ENCODE measurements at regions not wholly inside any gene's neighbourhood (a gene's known extent, or its start where the extent isn't known, plus 50 kb on each side); places are given as distances from the start of the nearest gene placed in this dataset.

DNA sequence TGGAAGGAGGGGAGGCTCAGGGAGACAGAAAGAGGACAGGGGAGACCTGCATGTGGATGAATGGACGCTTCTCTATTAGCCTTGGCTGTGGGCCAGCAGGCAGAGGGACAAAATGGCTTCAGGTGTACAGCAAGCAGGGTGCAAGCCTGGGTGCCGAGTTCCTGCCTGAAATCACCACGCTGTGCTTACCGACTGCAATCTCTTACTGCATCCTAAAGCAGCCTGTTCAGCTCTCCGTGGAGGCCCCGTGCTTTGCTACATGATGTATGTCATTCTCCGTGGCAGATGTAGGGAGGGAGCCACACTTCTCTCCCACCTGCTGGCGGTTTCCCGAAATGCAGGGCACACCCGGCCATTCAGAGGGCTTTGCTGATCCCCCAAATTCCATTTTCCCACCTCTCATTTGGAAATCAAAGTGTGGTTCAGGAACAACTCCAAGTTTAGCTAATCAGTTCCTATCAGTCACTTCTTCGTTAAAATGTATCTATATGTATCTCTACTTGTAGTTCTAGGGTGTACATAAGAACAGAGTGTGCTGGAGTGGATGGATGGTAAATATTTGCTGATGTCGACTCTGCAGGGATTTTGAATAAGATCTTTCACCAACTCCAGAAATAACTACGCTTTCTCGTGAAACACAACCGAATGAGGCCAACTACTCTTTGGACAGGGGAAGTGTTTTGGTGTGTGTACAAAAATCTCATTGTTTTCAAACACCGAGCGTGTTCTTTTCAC, 122.3 kb upstream of the BACE2 start:
- DNase-seq (ENCODE audit: low read depth): no peak

DNA sequence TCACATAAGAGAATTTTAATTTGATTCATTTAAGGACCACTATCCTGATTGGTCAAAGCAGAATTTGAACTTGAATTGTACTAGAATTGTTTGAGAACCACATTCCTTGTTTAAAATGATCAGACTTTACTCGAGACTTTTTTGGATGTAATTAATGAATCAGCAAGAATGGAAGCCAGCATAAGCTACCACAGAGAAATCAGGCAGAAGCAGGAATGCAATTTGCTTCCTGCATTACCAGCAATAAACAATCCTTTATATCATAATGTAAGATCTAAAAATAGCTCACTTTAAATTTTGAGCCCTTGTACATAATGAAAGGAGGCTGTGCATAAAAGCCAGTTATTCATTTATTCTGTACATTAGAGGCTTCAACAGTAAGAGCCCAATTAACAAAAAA, 119.8 kb upstream of the BACE2 start:
- no peak for DNase-seq (ENCODE audit: low read depth)

DNA sequence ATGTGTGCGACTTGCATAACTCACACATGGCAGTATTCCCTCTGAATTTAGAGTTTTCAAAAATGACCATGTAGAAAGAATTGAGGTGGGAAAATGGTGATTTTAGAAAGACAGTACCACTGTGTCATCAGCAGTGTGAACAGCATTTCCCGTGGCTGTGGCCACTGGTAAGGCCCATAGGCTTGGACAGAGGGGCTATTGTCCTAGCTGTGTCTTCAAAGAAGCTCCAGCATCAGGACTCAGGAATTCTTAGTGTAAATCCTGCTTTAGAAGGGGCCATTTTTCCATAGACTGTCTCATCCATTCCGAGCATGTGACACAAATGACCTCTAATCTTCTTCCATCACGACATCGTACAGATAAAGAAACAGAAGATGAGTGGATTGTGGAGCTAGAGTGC, 119.3 kb upstream of the BACE2 start:
- DNase-seq (ENCODE audit: low read depth): no peak

DNA sequence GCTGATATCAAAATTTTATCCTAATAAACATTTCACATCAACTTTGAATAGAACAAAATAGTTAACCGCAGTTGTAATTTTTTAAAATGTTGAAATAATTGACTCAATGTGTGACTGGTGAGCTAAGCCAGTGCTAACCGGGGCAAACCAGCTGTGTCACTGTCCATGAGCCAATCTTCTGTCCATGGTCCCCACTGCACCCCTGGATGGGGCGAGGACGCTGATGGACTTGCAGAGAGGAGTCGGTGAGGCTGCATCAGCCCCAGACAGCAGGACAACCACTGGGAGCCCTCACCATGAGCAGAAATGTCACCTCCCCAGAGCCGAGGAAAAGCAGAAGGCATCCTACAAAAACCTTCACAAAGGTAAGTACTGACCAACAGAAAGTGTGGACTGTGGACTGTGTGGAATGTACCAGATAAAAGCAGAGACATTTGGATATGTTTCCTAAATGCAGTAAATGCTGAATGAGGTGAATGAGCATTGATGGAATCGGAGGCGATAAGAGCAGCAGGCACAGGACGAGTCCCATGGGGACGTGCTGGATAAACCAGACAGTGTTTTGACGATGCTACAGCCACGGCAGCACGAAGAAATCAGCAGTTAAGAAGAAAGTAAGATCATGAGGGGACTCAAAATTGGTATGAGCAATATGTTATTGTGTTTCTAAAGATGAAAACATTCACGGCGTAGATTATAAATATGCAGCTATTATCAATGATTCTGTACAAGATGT, 115.0 kb upstream of the BACE2 start:
- DNase-seq (ENCODE audit: low read depth): no peak

DNA sequence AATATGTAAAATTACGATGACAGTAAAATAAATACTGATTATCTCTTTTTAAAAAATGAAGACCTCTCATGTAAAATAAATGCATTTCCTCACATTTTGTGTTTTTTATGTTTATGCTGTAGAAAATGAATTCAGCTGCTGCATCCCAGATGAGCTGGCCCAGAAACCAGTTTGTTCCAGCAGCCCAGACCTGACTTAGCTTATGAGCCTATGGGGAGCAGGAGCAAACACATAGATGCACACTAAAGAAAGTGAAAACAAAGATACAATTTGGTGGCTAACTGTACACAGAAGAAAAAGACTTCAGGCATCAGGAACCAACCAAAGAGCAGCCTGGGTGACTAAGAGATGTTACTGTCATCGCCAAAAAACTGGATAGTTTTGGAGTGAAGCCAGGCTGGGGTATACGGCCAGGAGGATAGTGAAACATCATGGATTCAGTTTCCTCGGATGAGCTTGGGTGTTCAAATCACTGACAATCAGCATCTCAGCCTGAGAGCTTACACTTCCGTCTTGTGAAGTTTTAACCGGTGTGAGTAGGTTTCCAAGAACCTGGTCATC, 113.9 kb upstream of the BACE2 start:
- DNase-seq (ENCODE audit: low read depth): no peak

DNA sequence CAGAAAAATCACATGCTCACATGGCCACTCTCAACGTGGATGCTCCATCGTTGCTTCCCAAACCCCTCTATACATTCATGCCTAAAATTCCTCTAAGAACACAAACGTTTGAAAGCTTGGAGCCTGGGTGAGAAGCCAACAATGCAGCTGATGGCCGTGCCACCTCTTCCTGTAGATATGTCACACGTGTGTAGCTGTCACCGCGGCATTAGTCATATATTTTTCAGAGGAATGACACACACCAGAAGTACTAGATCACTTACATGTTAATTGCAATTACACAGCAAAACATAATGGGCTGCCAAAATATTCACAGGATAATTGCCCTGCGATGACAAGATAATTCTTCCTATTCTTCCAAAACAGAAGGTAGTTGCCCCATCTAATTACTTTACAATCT, 112.7 kb upstream of the BACE2 start:
- DNase-seq (ENCODE audit: low read depth): no peak

DNA sequence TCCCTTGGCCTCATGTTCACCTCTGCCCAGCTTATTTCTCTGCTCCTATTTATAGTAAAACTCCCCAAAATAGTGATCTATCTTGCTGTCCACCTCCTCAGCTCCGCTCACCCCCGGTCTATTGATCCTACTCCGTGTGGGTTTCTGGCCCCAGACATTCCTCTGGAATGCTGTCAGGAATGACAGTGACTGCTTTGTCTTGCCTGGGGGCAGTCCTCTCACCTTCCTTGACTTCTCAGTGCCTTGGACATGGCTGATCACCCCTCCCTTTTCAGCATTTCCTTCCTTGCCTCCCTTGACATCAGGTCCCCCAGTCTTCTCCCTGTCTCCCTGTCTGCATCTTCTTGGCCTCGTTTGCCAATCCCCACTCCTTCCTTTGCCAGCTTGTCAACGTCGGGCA, 108.1 kb upstream of the BACE2 start:
- DNase-seq (ENCODE audit: low read depth): no peak

DNA sequence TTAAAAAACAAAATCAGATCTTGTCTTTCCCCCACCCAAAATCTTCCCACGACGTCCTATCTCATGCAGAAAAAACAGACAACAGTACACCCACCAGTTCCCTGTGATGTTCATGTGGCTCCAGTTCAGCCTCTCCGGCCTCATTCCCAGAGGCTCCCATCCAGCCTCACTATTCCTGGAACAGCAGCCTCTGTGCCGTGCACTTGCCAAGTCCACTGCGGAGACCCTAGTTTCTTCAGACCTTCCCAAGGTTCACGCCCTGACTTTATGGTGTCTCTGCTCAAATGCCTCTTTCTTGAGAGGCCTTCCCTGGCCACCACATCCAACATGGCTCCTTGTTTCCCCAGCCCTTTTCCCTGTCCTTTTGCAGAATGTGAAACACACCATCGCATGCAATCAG, 106.3 kb upstream of the BACE2 start:
- DNase-seq (ENCODE audit: low read depth): no peak

DNA sequence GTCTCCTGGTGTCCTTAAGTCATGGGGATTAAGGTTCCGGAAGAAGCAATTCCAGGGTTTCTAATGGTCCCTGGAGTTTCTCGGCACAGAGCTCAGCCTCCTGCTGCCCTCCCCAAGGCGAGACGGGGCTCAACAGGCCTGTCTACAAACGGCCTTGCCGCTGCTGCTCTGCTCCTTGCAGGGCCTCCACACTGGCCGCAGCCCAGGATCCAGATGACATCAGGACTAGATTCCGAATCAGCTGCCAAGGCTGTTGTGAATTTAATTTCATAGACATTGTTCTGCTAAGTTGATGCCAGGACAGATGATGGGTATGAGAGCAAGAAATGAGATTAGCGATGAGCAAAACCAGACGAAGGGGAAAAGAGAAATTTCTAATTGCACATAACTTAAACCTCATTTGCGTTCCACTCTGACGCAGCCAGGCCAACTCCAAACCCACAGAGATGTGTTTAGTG, 103.6 kb upstream of the BACE2 start:
- no peak for DNase-seq (ENCODE audit: low read depth)

DNA sequence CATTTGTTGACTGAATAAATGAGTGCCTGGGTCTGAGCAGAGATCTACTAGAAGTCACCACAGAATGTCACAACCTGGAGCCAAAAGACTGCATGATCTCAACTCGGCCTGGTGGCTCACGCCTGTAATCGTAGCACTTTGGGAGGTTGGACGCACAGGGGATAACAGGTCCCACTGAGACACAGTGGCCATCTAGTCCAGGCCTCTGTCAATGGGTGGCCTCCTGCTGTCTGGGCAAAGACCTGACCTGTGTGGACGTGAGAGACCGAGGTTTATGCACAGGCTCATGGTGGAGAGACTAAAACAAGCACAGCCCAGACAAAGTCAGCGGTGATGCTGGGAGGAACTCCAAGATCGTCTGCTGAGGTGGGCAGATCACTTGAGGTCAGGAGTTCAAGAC, 103.0 kb upstream of the BACE2 start:
- no peak for DNase-seq (ENCODE audit: low read depth)

DNA sequence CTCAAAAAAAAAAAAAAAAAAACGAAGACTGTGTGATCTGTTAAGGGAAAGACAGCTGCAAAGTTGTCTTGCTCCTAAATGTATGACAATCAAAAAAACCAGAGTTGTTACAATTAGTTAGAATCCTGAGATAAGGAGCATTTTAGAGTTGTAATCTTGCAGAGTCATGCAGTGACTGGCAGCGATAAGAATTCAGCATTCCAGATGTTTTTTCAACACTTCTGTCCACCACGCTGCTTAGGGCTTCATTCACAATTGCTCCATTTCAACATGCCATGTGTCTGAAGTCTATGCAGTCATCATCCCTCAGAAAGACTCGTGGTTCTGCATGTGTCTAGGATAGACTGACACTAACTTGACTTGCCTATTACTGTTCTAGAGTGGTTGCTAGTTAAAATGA, 102.4 kb upstream of the BACE2 start:
- DNase-seq (ENCODE audit: low read depth): no peak

DNA sequence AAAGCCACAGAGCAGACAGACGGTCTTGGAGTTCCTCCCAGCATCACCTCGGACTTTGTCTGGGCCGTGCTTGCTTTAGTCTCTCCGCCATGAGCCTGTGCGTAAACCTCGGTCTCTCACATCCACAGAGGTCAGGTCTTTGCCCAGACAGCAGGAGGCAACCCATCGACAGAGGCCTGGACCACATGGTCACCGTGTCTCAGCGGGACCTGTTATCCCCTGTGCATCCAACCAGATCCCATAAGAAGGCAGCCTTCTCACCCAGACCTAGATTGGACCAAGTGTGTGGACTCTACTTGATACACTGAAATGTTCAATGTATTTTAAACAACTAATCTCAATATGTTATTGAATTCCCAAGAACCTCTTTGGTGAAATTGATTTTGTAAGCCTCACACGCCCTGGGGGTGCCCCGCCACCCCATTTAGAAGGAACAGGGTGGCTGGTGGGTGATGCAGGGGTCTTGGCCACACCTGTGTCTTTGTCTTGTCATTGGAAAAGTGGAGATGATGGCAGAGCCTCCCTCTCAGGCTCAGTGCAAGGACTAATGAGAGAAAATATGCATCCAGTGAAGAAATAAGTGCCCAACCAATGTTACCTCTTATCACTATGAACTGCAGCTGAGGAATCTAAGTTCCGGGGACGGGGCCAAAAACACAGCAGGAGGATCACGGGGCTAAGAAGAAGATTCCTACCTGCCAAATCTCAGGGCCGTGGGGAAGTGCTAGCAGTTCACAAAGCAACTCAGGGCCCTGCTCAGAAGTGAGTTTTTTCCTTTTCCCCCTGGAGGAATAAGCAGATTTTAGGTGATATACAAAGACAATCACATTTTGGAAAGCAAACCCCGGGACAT, 101.6 kb upstream of the BACE2 start:
- no peak for DNase-seq (ENCODE audit: low read depth)

DNA sequence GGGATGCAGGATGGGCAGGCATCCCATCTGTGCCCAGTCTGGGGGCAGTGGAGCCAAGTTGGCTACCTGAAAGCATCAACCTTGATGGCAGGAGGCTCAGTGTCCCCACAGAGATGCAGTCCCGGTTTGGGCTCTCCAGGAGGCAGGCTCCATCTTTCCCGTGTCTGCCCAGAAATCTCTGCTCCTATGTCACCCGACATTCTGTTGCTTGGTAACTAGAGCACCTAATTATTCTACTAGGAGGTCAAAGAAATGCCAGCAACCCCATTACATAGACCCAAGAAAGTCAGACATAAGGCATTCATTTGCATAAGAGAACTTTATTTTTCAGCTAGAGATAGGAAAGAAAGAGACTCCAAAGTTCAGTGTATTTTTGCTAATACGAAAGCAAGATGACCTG, 100.3 kb upstream of the BACE2 start:
- no peak for DNase-seq (ENCODE audit: low read depth)

DNA sequence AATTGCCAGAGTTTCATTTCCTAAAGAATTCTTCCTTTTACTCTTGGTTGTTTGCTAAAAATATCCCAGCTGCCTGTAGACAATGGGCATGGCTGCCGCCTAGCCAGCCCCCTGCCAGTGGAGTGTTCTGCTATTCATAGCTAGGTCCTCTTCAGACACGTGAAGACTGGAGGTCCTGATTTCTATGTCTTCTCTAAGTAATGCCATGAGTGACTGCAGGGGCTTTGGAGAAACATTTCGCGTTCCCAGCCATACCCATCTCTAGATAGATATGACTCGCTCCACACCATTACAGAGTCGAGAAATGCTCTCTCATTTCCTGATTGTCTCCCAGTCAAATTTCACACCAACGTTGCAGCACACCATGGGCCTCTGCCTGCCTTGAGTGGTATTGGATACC, 99.5 kb upstream of the BACE2 start:
- DNase-seq (ENCODE audit: low read depth): no peak

DNA sequence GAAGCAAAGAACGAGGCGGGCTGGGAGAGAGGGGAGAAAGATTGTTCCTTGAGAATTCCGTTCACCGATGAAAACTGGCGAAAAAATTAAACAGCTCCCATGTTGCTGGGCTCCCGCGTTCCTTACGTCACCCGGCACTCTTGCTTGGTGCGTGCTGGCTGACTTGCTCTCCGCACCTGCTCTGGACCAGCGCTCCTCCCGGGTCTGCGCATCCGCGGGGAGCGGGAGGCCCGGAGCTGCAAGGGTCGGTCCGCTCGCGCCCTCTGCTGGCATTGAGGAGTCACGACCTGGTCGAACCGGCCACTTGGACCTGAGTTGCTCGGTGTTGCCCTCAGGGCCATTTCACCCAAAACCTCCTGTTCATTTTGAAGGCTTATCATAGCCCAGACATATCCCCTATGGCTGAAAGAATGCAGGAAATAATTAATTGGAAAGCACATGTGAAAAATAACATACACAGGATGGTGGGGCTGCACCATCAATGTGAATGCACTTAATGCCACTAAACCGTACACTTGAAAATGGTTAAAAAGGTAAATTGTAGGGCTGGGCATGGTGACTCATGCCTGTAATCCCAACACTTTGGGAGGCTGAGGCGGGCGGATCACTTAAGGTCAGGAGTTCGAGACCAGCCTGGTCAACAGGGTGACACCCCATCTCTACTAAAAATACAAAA, 98.9 kb upstream of the BACE2 start:
- peak; percentile 25 for DNase-seq (ENCODE audit: low read depth)

DNA sequence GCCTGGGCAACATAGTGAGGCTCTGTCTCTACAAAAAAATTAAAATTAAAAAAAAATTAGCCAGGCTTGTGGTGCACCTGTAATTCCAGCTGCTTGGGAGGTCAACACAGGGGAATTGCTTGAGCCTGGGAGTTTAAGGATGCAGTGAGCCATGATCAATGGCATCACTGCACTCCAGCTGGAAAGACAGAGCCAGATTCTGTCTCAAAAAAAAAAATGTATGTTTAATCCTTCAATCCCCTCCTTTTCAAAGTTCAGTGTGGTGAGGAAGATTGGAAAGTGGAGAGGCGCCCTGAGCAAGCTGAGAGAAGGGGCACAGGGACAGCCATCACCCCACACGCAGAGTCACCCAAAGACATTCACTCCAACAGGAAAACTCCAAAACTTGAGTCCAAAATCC, 97.7 kb upstream of the BACE2 start:
- DNase-seq (ENCODE audit: low read depth): no peak

DNA sequence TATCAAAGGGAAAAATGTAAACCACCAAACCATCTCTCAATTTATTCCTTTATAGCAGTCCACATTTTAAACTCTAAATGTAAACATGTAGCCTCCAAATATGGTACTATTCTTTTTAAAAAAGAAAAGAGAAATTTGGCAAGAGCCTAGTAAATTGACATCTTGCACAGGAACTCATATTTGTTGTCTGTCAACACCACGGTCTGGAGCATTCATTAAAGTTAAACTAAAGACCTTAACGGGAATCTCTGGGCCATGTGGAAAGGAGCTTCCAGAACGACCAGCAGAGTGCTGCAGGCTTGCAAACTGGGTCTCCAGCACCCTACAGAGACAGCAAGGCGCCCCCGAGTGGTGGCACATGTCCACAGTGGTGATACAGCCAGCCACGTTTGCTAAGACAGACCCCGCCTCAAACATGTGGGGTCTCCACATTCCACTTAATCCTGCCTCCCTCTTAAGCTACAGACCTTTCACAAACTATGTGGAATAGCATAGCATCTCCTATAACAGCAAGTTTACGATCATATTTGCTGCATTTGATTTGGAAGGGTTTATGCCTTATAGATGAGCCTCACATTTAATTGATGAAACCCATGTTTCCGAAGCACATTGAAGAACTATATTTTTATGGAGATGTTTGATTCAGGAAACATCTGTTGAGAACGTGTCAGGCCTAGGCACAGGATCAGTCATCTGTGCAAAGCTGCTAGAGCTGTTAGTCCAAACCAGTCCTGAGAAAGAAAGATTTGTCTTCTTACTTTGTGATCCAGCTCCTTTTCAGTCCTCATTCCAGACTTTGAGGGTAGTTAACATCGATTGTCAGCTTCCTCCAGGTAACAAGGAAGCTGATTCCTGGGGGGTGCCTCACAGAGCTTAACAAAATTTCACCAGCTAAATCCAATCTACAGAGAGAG, 96.4 kb upstream of the BACE2 start:
- no peak for DNase-seq (ENCODE audit: low read depth)

DNA sequence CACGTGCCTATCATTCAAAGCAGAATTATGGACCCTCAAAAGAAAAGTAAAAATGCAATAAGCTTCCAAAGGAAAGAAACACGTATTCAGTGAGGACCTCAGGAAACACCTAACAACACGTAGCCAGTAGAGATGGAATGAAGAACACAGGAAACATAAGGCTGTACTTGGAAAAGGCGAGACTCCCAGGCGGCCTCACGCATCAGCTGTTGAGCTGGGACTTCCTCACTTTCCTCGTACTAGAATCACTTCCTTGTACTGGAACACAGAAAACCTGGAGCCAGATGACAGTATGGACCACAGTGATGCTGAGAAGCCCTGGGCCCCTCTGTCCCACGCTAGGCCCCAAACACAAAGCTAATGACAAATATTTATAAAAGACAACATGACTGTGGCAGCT, 94.4 kb upstream of the BACE2 start:
- DNase-seq (ENCODE audit: low read depth): no peak

DNA sequence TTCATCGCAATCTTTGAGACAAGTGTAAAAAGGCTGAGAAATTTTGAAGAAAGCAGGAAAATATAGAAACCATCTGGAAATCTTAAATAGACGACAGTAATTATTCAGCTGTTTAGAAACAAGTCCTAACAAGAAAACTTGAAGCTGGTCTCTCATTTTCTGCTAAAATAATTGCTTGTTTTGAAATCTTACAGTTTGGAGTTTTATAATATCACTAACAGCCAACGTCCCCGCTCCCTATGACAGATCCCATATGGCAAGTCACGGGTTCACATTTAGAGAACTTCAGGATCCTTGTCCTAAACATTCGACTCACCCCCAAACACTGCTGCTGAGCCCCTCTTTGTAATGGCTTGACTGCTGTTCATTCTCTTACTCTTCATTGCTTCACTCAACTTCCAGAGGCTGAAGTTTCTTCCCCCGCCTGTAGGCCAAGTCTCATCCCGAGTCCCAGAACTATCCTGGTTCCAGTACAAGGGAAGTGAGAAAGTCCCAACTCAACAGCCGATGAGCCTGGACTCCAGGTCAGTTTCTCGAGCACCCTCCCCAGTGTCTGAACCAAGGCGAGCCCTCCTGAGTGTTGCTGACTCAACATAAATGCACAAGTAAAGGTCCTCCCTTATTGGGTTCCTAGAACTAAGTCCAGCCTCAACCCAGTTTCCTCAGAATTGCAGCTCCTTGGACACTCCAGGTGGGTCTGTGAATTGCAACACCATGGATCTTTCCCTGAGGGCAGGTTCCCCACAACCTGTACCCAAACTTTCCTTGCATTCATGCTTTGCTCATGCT, 93.4 kb upstream of the BACE2 start:
- no peak for DNase-seq (ENCODE audit: low read depth)

DNA sequence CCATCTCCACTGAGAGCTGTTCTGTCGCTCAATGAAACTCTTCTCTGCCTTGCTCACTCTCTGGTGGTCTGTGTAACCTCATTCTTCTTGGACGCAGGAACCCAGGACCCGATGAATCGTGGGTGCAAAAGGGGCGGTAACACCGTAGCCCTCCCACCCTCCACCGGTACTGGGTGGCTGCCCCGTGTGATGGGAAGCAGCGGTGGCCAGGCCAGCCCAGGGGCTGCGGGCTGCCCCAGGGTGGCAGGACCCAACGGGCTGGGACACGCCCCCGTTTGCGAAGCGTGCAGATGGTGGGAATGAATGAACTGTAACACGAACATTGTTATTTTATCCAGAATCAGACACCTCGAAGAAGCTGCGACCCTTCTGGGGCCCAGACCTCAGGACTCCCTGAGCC, 92.3 kb upstream of the BACE2 start:
- no peak for DNase-seq (ENCODE audit: low read depth)
